AG04450 (cell line): ENCODE measurements at regions not wholly inside any gene's neighbourhood (a gene's known extent, or its start where the extent isn't known, plus 50 kb on each side); places are given as distances from the start of the nearest gene placed in this dataset.

Experiments
- CTCF ChIA-PET: fragments of 300-600, 350-600 bp; formaldehyde crosslinking; extraction: SDS; loops from one replicate; lab custom pipeline; 2022; ENCODE audit warnings: antibody characterized with exemption, inconsistent platforms; lab: Charles Lee
- POLR2A ChIA-PET: fragments of 350-600 bp; formaldehyde crosslinking; extraction: SDS; loops from one replicate; lab custom pipeline; 2021; ENCODE audit warnings: antibody characterized with exemption, inconsistent platforms; lab: Yijun Ruan, JAX
- DNase-seq: peaks from one replicate; pipeline ENCODE4 v3.0.0-alpha.2; 2011; ENCODE audit warnings: low read depth, low spot score
- H3K27ac ChIP-seq: one replicate; pipeline ENCODE4 v1.5.1; 2012; ENCODE audit warnings: low read depth, low read length, control low read depth
- H3K27me3 ChIP-seq: one replicate; pipeline ENCODE4 v1.6.0; 2012; ENCODE audit warnings: low read length; ENCODE audit not compliant: control insufficient read depth, insufficient read depth
- H3K4me3 ChIP-seq: 2 replicates; pipeline ENCODE4 v1.5.1; 2011; ENCODE audit warnings: mild to moderate bottlenecking, low read depth, low read length, control low read depth
- H3K9me3 ChIP-seq: 2 replicates; pipeline ENCODE4 v1.5.1; 2012; ENCODE audit warnings: low read length; ENCODE audit not compliant: control insufficient read depth, insufficient read depth
- TF ChIP-seq, protein P1 (sequence below): IDR thresholded peaks from 2 replicates; pipeline ENCODE4 v1.5.1; 2011; ENCODE audit warnings: low read depth, low read length, control low read depth, inconsistent platforms

DNA sequence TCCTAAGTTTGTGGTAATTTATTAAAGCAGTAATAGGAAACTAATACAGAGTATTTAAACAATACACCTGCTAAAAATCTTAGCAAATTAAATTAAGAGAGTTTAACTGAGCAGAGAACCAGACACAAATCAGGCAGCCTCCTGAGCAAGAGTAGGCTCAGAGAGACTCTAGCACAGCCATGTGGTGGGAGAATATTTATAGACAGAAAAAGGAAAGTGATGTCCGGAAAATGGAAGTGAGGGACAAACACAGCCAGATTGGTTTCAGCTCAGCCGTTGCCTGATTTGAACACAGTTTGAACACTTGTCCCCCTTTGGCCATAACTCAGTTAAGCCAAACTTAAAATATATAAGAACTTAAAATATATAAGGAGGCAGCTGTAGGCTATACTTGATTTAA lies 192.6 kb upstream of the PSMD7 start:
- Histone ChIP-seq H3K27me3 (no peaks in the 10 kb centered on the region), H3K4me3 (no peak overlapping the region), H3K27ac (no peak overlapping the region), H3K9me3 (no peaks in the 10 kb centered on the region)
- POLR2A ChIA-PET, result interaction anchor here (0.6 kb wide), 1 partner anchor 74 kb away, joined by 3 read pairs; no protein-coding TSS in a partner anchor
- CTCF ChIA-PET, result no interaction called here
- DNase-seq, result no peak
- TF ChIP-seq, protein P1, sequence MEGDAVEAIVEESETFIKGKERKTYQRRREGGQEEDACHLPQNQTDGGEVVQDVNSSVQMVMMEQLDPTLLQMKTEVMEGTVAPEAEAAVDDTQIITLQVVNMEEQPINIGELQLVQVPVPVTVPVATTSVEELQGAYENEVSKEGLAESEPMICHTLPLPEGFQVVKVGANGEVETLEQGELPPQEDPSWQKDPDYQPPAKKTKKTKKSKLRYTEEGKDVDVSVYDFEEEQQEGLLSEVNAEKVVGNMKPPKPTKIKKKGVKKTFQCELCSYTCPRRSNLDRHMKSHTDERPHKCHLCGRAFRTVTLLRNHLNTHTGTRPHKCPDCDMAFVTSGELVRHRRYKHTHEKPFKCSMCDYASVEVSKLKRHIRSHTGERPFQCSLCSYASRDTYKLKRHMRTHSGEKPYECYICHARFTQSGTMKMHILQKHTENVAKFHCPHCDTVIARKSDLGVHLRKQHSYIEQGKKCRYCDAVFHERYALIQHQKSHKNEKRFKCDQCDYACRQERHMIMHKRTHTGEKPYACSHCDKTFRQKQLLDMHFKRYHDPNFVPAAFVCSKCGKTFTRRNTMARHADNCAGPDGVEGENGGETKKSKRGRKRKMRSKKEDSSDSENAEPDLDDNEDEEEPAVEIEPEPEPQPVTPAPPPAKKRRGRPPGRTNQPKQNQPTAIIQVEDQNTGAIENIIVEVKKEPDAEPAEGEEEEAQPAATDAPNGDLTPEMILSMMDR, result no peak

DNA sequence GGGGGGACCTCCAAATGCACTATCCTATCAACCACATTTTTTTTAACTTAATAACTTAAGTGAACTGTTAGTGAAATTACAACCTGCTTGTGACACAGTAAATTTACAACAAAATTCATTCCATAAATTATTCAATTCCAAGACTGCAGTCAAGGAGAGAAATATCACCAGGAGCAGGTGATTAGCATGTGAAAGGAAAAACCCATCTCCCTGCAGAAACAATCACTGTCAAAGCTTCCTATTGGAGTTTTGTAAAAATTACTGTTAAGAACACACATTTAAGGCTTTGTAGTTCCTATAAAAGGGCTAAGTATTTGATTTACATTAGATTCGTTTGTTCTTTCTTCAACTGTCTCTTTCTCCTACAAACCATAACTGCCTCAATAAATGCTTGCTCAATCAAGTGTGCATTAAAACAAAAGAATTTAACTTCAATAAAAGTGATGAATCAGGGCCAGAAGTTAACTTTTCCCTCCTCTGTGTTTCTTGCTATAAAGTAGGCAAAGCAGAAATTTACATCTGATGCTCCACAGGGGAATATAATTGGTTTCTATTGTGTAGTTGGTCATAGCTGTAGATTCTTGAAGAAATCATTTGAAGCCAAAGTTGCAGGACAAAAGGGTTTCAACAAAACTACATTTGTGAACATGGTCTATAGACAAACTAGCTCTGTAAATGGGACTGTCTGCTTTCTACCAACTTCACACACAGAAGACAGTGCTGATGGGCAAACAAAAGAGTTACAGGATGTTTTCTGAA lies 195.1 kb upstream of the PSMD7 start:
- TF ChIP-seq, protein P1, result no peak
- Histone ChIP-seq H3K9me3 (no peaks in the 10 kb centered on the region), H3K4me3 (no peak overlapping the region), H3K27me3 (no peaks in the 10 kb centered on the region), H3K27ac (no peak overlapping the region)
- DNase-seq, result no peak
- ChIA-PET CTCF (interaction anchor here (0.5 kb wide), 1 partner anchor 18 kb away, joined by 3 read pairs; no protein-coding TSS in a partner anchor), POLR2A (no interaction called here)

DNA sequence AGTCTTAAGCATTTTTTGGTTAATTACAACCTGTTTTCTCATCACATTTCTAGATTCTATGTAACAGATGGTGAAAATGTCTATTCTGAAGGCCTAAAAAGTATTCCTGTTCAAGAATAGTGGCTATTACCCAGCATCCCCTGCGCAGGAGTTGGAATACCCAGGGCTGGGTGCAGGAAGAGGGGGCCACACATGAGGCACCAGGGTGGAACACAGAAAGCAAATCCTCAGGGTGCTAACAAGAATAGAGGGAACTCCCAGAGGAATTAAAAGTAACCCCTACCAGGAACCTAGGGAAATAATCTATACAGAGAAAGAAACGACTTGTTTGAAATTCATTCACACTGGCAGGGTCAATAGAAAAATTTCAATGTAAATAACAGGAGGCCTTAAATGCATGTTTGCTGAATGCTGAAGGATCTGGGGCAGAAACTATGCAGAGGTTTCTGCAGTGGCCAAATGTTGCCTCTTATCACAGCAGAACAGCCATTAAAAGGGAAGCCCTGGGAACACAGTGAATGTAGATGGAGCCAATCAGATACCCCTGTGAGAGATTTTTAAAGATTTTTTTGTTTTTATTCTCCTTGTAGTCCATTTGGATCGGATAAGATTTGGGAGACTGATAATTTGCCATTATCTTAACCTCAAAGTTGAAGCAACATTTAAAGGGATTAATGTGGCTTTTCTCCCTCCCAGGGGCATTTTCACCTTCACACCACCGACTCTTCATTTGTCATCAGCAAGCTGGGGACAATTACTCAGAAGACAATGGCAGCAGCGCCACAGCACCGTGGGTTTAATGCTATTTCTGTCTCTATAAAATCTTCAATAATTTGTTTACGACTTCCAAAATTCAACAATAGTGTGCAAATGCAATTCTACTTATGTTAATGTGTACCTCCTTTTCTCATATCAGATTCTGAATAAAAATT lies 196.0 kb upstream of the PSMD7 start:
- POLR2A ChIA-PET, result no interaction called here
- Histone ChIP-seq H3K27me3 (no peaks in the 10 kb centered on the region), H3K4me3 (no peak overlapping the region), H3K27ac (no peak overlapping the region), H3K9me3 (no peaks in the 10 kb centered on the region)
- TF ChIP-seq, protein P1, result no peak
- CTCF ChIA-PET, result no interaction called here
- no peak for DNase-seq

DNA sequence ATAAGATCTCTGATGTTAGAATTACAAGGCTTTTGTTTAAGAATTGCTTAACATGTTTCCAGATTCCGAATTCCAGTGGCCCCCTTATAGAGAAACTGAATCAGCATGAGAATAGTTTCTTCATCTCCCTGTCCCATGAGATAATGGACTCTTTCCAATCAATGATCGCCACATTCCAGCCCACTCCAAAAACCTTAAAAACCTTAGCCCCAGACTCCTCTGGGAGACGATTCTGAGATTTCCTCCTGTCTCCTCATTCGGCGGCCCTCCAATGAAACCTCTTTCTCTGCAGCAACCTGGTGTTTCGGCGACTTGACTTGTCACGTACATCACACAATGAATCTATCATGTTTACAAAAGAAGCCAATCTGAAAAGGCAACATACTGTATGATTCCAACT lies 197.1 kb upstream of the PSMD7 start:
- TF ChIP-seq, protein P1, result no peak
- H3K4me3 ChIP-seq, result no peak overlapping the region

More for the DNA sequence above, 197.1 kb upstream of the PSMD7 start:
- CTCF ChIA-PET, result no interaction called here
- H3K27me3 ChIP-seq, result no peaks in the 10 kb centered on the region
- DNase-seq, result no peak
- POLR2A ChIA-PET, result no interaction called here
- no peaks in the 10 kb centered on the region for H3K9me3 ChIP-seq
- no peak overlapping the region for H3K27ac ChIP-seq
